Daoy (cell line): ENCODE measurements at regions not wholly inside any gene's neighbourhood (a gene's known extent, or its start where the extent isn't known, plus 50 kb on each side); places are given as distances from the start of the nearest gene placed in this dataset.
A peak's percentile ranks its signal among the peaks of the same experiment; 100 is the strongest.

Source experiments
- DNase-seq: peaks from one replicate; pipeline ENCODE4 v3.0.0-alpha.2; 2015; ENCODE audit warnings: low read depth

GRCh38 chr11:62030071-62030684 is 62.7 kb upstream of the FTH1 start:
- DNase-seq = no peak

GRCh38 chr11:62026739-62027370 is 59.4 kb upstream of the FTH1 start:
- DNase-seq = no peak

GRCh38 chr11:62025487-62026105 is 58.2 kb upstream of the FTH1 start:
- DNase-seq = peak; percentile 87

GRCh38 chr11:62024936-62025486 is 57.6 kb upstream of the FTH1 start:
- no peak for DNase-seq

- no peak for DNase-seq
Measured at GRCh38 chr11:62022211-62022610, 54.8 kb upstream of the FTH1 start.

DNA sequence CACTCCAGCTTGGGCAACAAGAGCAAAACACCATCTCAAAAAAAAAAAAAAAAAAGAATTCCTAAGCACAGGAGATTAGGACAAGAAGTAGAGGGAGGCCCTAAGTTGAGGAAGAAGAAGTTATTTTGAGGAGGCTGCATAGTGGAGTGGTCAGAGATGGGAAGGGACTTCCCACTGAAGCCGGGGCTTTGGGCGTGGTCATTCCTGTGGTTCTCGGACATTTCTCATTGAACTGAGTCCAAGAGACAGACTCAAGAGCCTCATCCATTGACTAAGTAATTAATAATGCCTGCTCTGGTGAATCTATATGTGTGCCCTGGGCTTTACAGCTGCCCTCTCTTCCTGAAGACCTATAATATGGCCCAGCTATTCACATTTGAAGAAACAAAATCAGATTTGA is 53.2 kb upstream of the FTH1 start:
- no peak for DNase-seq

DNA sequence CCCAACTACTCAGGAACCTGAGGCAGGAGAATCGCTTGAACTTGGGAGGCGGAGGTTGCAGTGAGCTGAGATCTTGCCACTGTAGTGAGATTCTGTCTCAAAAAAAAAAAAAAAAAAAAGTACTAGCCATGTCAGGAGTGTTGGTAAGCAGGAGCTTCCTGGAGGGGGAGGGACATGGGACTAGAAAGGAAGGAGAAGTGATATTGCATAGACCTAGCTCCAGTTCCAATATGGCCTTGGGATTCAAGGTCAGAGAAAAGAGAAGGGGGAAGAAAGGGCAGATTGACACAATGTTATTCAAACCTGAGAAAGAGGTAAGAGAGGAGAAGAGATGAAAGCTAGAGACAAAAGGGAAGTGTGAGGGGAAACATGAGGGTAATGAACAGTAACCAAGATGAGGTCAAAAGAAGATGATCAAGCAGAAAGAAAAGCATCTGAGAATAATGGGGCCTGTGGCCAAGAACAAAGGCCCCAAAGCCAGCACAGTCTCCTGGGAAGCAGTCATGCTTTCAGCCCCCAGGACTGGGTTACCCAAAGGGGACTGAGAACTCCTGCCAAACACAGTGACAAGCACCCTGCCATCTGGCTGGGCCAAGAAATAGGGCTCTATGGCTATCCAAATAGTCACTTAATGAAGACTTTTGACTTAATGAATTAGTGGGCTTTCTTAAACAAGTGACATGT is 51.7 kb upstream of the FTH1 start:
- no peak for DNase-seq

- no peak for DNase-seq
Measured at GRCh38 chr11:62017878-62018655, 50.6 kb upstream of the FTH1 start.
